ENCODE measurements at regions not wholly inside any gene's neighbourhood (a gene's known extent, or its start where the extent isn't known, plus 50 kb on each side); places are given as distances from the start of the nearest gene placed in this dataset.

- H3K79me1 ChIP-seq (ENCODE audit: low read depth in 1 of 2, low read length in 2 of 2), result no peaks in the 10 kb centered on the region
- H3K18ac ChIP-seq (ENCODE audit: low read depth, low read length), result no peak overlapping the region
- H2AFZ ChIP-seq (replicated peaks; ENCODE audit: low read length, poor library complexity), result no peak overlapping the region
- H3K9me1 ChIP-seq (ENCODE audit: insufficient read depth, low read length), result no peaks in the 10 kb centered on the region
- no peak overlapping the region for H2AK9ac ChIP-seq (replicated peaks; ENCODE audit: low read depth, low read length, poor library complexity)
- no peak overlapping the region for H3K23ac ChIP-seq (ENCODE audit: low read depth, low read length)
- H3K9me3 ChIP-seq (ENCODE audit: control insufficient read depth, insufficient read depth, low read length), result peaks cover 25% of the 10 kb centered on the region
- no peak overlapping the region for H2BK15ac ChIP-seq (ENCODE audit: low read depth, low read length)
- POLR2A ChIA-PET (ENCODE audit: unreplicated experiment), result no interaction called here
- BruUV-seq (replicated peaks), result no TSS peak
- H4K5ac ChIP-seq (ENCODE audit: low read depth, low read length), result no peak overlapping the region
- H3K4me3 ChIP-seq (ENCODE audit: insufficient read depth, low read depth, low read length), result no peak overlapping the region
- no peak overlapping the region for H3K4me2 ChIP-seq (ENCODE audit: low read depth, low read length)
- H3K27me3 ChIP-seq (ENCODE audit: control insufficient read depth, insufficient read depth, low read length), result no peaks in the 10 kb centered on the region
- in situ Hi-C loops (cut with MboI; ENCODE audit: low sequenced_read_pairs), result no loop called here
- CTCF ChIA-PET, result no interaction called here
- no peaks in the 10 kb centered on the region for H3K36me3 ChIP-seq (ENCODE audit: control insufficient read depth, insufficient read depth, low read length)
- no peak overlapping the region for H4K91ac ChIP-seq (ENCODE audit: insufficient read depth, low read depth, low read length)
- 0% methylated on average over 1 of the region's 3 CpGs; no CpG with 5 or more reads in 1 of the 2 experiments for WGBS, 2 experiments (ENCODE audit: extremely low coverage in 2 of 2, insufficient read length in 1 of 2)
- no peak overlapping the region for H2AK5ac ChIP-seq (ENCODE audit: low read depth, low read length)
- no peak overlapping the region for H2BK5ac ChIP-seq (ENCODE audit: low read depth, low read length, poor library complexity, severe bottlenecking)
- H3K56ac ChIP-seq (ENCODE audit: extremely low read depth, insufficient read depth, low read length), result no peak overlapping the region
- H2BK120ac ChIP-seq (ENCODE audit: low read depth, low read length), result no peak overlapping the region
- no peaks in the 10 kb centered on the region for H3K4me1 ChIP-seq (ENCODE audit: control insufficient read depth, insufficient read depth, low read length)
- no peak overlapping the region for H3K14ac ChIP-seq (replicated peaks; ENCODE audit: low read depth, low read length)
- no peaks in the 10 kb centered on the region for H4K20me1 ChIP-seq (ENCODE audit: insufficient read depth, low read length)
- no peak overlapping the region for H3K27ac ChIP-seq (ENCODE audit: insufficient read depth, low read length)
- DNase-seq, result no peak
- intact Hi-C loops (cut with micrococcal nuclease), result no loop called here
- no peak overlapping the region for H3K4ac ChIP-seq (ENCODE audit: low read depth, low read length)
- no peak for TF ChIP-seq SMC3 (IDR thresholded peaks at IDR 0.05; ENCODE audit: low read depth, low read length)
- no peak for TF ChIP-seq ELK1 (IDR thresholded peaks at IDR 0.05; ENCODE audit: borderline replicate concordance, low read depth, low read length)
- TF ChIP-seq POLR2A (IDR thresholded peaks at IDR 0.05; ENCODE audit: low read depth, low read length), result no peak
- TF ChIP-seq RCOR1 (IDR thresholded peaks at IDR 0.05; ENCODE audit: insufficient replicate concordance, low read length), result no peak
- no peak for TF ChIP-seq RAD21 (IDR thresholded peaks at IDR 0.05; ENCODE audit: low read length)
- TF ChIP-seq RFX5 (IDR thresholded peaks at IDR 0.05; ENCODE audit: low read depth, low read length), result no peak
- no peak for TF ChIP-seq USF2 (IDR thresholded peaks at IDR 0.05; ENCODE audit: low read depth, low read length)
- no peak for TF ChIP-seq MAFK (IDR thresholded peaks at IDR 0.05; ENCODE audit: low read depth, low read length)
- no peak for TF ChIP-seq MXI1 (IDR thresholded peaks at IDR 0.05; ENCODE audit: borderline replicate concordance, low read depth, low read length)
- TF ChIP-seq NFE2L2 (IDR thresholded peaks at IDR 0.05; ENCODE audit: low read depth, low read length), result no peak
- no peak for TF ChIP-seq BHLHE40 (IDR thresholded peaks at IDR 0.05; ENCODE audit: low read depth, low read length)
- no peak for TF ChIP-seq MAZ (IDR thresholded peaks at IDR 0.05; ENCODE audit: borderline replicate concordance, low read depth, low read length)
- TF ChIP-seq CTCF (conservative IDR thresholded peaks at IDR 0.05; ENCODE audit: low read depth, low read length), result no peak
- no peak for TF ChIP-seq CEBPB (IDR thresholded peaks at IDR 0.05; ENCODE audit: low read depth, low read length)
- TF ChIP-seq CHD1 (IDR thresholded peaks at IDR 0.05; ENCODE audit: low read depth, low read length), result no peak
- TF ChIP-seq FOS (IDR thresholded peaks at IDR 0.05; ENCODE audit: low read depth, low read length), result no peak
- no peak overlapping the region for H3K9ac ChIP-seq (ENCODE audit: low read depth, low read length)
- dilution Hi-C loops (cut with HindIII; ENCODE audit: low sequenced_read_pairs, unreplicated experiment), result no loop called here
- ATAC-seq (ENCODE audit: low read depth), result no peak
- no peak overlapping the region for H2BK20ac ChIP-seq (ENCODE audit: low read depth, low read length)
- no peak overlapping the region for H4K8ac ChIP-seq (ENCODE audit: low read depth in 2 of 2, low read length in 2 of 2)
Measured at GRCh38 chr16:5385811-5386210, 288.2 kb upstream of the EEF2KMT start.
